ENCODE measurements at regions not wholly inside any gene's neighbourhood (a gene's known extent, or its start where the extent isn't known, plus 50 kb on each side); places are given as distances from the start of the nearest gene placed in this dataset.

- H4K20me1 ChIP-seq: no peaks in the 10 kb centered on the region
- peaks cover 0 to 17% (median 11%) of the 10 kb centered on the region in 11 experiments; a peak in 15 of 22 replicates for H3K9me3 ChIP-seq (replicated peaks in 1 of 11)
- no peaks in the 10 kb centered on the region for H3K27me3 ChIP-seq
- no peak for TF ChIP-seq Cebpa-rat (IDR thresholded peaks at IDR 0.05)
- H3K27ac ChIP-seq: peak overlapping the region; percentile 74 to 97 (median 92)
- H3K9ac ChIP-seq: peak overlapping the region; percentile 21 to 81 (median 75); a peak in 20 of 22 replicates
- H3K4me1 ChIP-seq: peaks cover 83 to 100% (median 99%) of the 10 kb centered on the region in 10 experiments
- H3K4me2 ChIP-seq: peak overlapping the region; percentile 68 to 88 (median 84); a peak in 20 of 22 replicates
- H3K36me3 ChIP-seq: peaks cover 0 to 5% (median 0%) of the 10 kb centered on the region in 11 experiments; a peak in 1 of 22 replicates
- H3K4me3 ChIP-seq: 0 out of 20 replicates have a peak overlapping the region, but pooled peaks of 2 of the 10 experiments have one; percentile 5 to 6
Observed at GRCh38 chr9:96140296-96141127, 161.5 kb downstream of the HSD17B3 start.

GRCh38 chr9:96139592-96140295, 162.2 kb downstream of the HSD17B3 start:
- peaks cover 88 to 100% (median 99%) of the 10 kb centered on the region in 10 experiments for H3K4me1 ChIP-seq
- peak overlapping the region; percentile 21 to 81 (median 75); a peak in 21 of 22 replicates for H3K9ac ChIP-seq
- peak overlapping the region; percentile 68 to 88 (median 84) for H3K4me2 ChIP-seq
- H4K20me1 ChIP-seq: no peaks in the 10 kb centered on the region
- peak in 10 of 11 experiments; percentile 67 to 92 (median 89); a peak in 19 of 22 replicates for TF ChIP-seq Cebpa-rat (IDR thresholded peaks at IDR 0.05)
- peaks cover 0 to 10% (median 6%) of the 10 kb centered on the region in 11 experiments; a peak in 12 of 22 replicates for H3K9me3 ChIP-seq (replicated peaks in 1 of 11)
- H3K27me3 ChIP-seq: no peaks in the 10 kb centered on the region
- H3K36me3 ChIP-seq: no peaks in the 10 kb centered on the region
- peak overlapping the region in 1 of 10 experiments; percentile 6; a peak in 2 of 20 replicates for H3K4me3 ChIP-seq
- H3K27ac ChIP-seq: peak overlapping the region; percentile 74 to 97 (median 92)

GRCh38 chr9:96138616-96139015, 163.4 kb downstream of the HSD17B3 start:
- no peak overlapping the region for H3K4me3 ChIP-seq
- peaks cover 0 to 14% (median 6%) of the 10 kb centered on the region in 11 experiments; a peak in 18 of 22 replicates for H3K9me3 ChIP-seq (replicated peaks in 1 of 11)
- H3K9ac ChIP-seq: peak overlapping the region in 10 of 11 experiments; percentile 21 to 81 (median 77); a peak in 18 of 22 replicates
- no peaks in the 10 kb centered on the region for H3K36me3 ChIP-seq
- H3K27me3 ChIP-seq: no peaks in the 10 kb centered on the region
- TF ChIP-seq Cebpa-rat (IDR thresholded peaks at IDR 0.05): no peak
- H3K4me1 ChIP-seq: peaks cover 83 to 94% (median 90%) of the 10 kb centered on the region in 10 experiments
- H3K4me2 ChIP-seq: peak overlapping the region; percentile 68 to 88 (median 84); a peak in 21 of 22 replicates
- H4K20me1 ChIP-seq: no peaks in the 10 kb centered on the region
- peak overlapping the region; percentile 74 to 97 (median 92); a peak in 21 of 22 replicates for H3K27ac ChIP-seq

- peaks cover 0 to 21% (median 13%) of the 10 kb centered on the region in 11 experiments; a peak in 18 of 22 replicates for H3K9me3 ChIP-seq (replicated peaks in 1 of 11)
- peak overlapping the region in 8 of 10 experiments; percentile 2 to 47 (median 26); a peak in 7 of 20 replicates for H3K4me3 ChIP-seq
- peak overlapping the region; percentile 72 to 88 (median 85) for H3K4me2 ChIP-seq
- no peak for TF ChIP-seq Cebpa-rat (IDR thresholded peaks at IDR 0.05)
- H3K36me3 ChIP-seq: no peaks in the 10 kb centered on the region
- peak overlapping the region; percentile 74 to 97 (median 92) for H3K27ac ChIP-seq
- H3K27me3 ChIP-seq: no peaks in the 10 kb centered on the region
- H3K9ac ChIP-seq: peak overlapping the region; percentile 71 to 83 (median 79)
- H4K20me1 ChIP-seq: no peaks in the 10 kb centered on the region
- peaks cover 76 to 93% (median 84%) of the 10 kb centered on the region in 10 experiments for H3K4me1 ChIP-seq
Observed at GRCh38 chr9:96137671-96138429, 164.1 kb downstream of the HSD17B3 start.

- H3K9me3 ChIP-seq (replicated peaks in 1 of 11): peaks cover 3 to 29% (median 17%) of the 10 kb centered on the region in 11 experiments; a peak in 18 of 22 replicates
- H3K4me3 ChIP-seq: peak overlapping the region in 7 of 10 experiments; percentile 10 to 47 (median 29); a peak in 7 of 20 replicates
- H3K36me3 ChIP-seq: no peaks in the 10 kb centered on the region
- peak overlapping the region; percentile 74 to 97 (median 92) for H3K27ac ChIP-seq
- no peak for TF ChIP-seq Cebpa-rat (IDR thresholded peaks at IDR 0.05)
- H3K9ac ChIP-seq: peak overlapping the region; percentile 71 to 83 (median 79)
- peak overlapping the region; percentile 72 to 88 (median 85) for H3K4me2 ChIP-seq
- H4K20me1 ChIP-seq: no peaks in the 10 kb centered on the region
- H3K4me1 ChIP-seq: peaks cover 69 to 86% (median 78%) of the 10 kb centered on the region in 10 experiments
- no peaks in the 10 kb centered on the region for H3K27me3 ChIP-seq
Observed at GRCh38 chr9:96136992-96137670, 164.8 kb downstream of the HSD17B3 start.

- Histone ChIP-seq H3K9ac (peak overlapping the region in 3 of 11 experiments; percentile 78 to 83 (median 80); a peak in 3 of 22 replicates), H3K27ac (peak overlapping the region in 9 of 11 experiments; percentile 87 to 97 (median 93); a peak in 16 of 22 replicates), H3K36me3 (no peaks in the 10 kb centered on the region), H3K4me3 (no peak overlapping the region), H3K9me3 (replicated peaks in 1 of 11) (peaks cover 5 to 42% (median 24%) of the 10 kb centered on the region in 11 experiments; a peak in 19 of 22 replicates), H3K4me2 (peak overlapping the region; percentile 72 to 88 (median 85)), H3K27me3 (no peaks in the 10 kb centered on the region), H4K20me1 (no peaks in the 10 kb centered on the region), H3K4me1 (peaks cover 57 to 73% (median 65%) of the 10 kb centered on the region in 10 experiments)
- no peak for TF ChIP-seq Cebpa-rat (IDR thresholded peaks at IDR 0.05)
Observed at GRCh38 chr9:96135753-96136290, 166.2 kb downstream of the HSD17B3 start.

- H3K36me3 ChIP-seq: no peaks in the 10 kb centered on the region
Observed at GRCh38 chr9:96135076-96135752, 166.8 kb downstream of the HSD17B3 start.

More at GRCh38 chr9:96135076-96135752, 166.8 kb downstream of the HSD17B3 start:
- no peak for TF ChIP-seq Cebpa-rat (IDR thresholded peaks at IDR 0.05)
- H3K9me3 ChIP-seq (replicated peaks in 1 of 11): peaks cover 11 to 48% (median 24%) of the 10 kb centered on the region in 11 experiments; a peak in 20 of 22 replicates
- H4K20me1 ChIP-seq: no peaks in the 10 kb centered on the region
- H3K4me1 ChIP-seq: peaks cover 51 to 67% (median 59%) of the 10 kb centered on the region in 10 experiments
- H3K27ac ChIP-seq: peak overlapping the region in 9 of 11 experiments; percentile 32 to 96 (median 92); a peak in 12 of 22 replicates
- H3K9ac ChIP-seq: no peak overlapping the region
- no peak overlapping the region for H3K4me3 ChIP-seq
- H3K27me3 ChIP-seq: no peaks in the 10 kb centered on the region
- peak overlapping the region; percentile 72 to 88 (median 85) for H3K4me2 ChIP-seq

Measured in BLaER1 treated with 17β-estradiol and CSF1 and Interleukin-3, amounts not matched to agents 10 nM and 100 nM (cell line).